ENCODE measurements at regions not wholly inside any gene's neighbourhood (a gene's known extent, or its start where the extent isn't known, plus 50 kb on each side); places are given as distances from the start of the nearest gene placed in this dataset.

GRCh38 chr4:162349395-162349794, 185.6 kb upstream of the FSTL5 start:
- TF ChIP-seq, protein P1, sequence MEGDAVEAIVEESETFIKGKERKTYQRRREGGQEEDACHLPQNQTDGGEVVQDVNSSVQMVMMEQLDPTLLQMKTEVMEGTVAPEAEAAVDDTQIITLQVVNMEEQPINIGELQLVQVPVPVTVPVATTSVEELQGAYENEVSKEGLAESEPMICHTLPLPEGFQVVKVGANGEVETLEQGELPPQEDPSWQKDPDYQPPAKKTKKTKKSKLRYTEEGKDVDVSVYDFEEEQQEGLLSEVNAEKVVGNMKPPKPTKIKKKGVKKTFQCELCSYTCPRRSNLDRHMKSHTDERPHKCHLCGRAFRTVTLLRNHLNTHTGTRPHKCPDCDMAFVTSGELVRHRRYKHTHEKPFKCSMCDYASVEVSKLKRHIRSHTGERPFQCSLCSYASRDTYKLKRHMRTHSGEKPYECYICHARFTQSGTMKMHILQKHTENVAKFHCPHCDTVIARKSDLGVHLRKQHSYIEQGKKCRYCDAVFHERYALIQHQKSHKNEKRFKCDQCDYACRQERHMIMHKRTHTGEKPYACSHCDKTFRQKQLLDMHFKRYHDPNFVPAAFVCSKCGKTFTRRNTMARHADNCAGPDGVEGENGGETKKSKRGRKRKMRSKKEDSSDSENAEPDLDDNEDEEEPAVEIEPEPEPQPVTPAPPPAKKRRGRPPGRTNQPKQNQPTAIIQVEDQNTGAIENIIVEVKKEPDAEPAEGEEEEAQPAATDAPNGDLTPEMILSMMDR (IDR thresholded peaks at IDR 0.05), result no peak
- TF ChIP-seq POLR2A (IDR thresholded peaks at IDR 0.05), result no peak

Data from uterus (tissue), 2 donors.